ENCODE measurements at regions not wholly inside any gene's neighbourhood (a gene's known extent, or its start where the extent isn't known, plus 50 kb on each side); places are given as distances from the start of the nearest gene placed in this dataset.

GRCh38 chr21:36596174-36596573 lies 102.7 kb upstream of the SIM2 start:
- H3K4me3 ChIP-seq (replicated peaks in 1 of 3; ENCODE audit: insufficient read depth in 1 of 3, low read depth in 2 of 3, low read length in 3 of 3) = no peak overlapping the region
- ChIA-PET CTCF (ENCODE audit: low intra/inter-chr PET ratio, low total read pairs) (no interaction called here), POLR2A (no interaction called here)
- DNase-seq (ENCODE audit: low spot score) (no peak), ATAC-seq (no peak), FAIRE-seq (no peak)
- intact Hi-C loops (cut with micrococcal nuclease; ENCODE audit: unreplicated experiment) = no loop called here
- no peaks in the 10 kb centered on the region for H3K79me2 ChIP-seq (ENCODE audit: insufficient read depth, low read length)
- peaks cover 2 to 68% of the 10 kb centered on the region in 2 experiments; a peak in 3 of 5 replicates for H3K27me3 ChIP-seq (ENCODE audit: control insufficient read depth in 1 of 2, insufficient read depth in 2 of 2, low read length in 2 of 2)
- H3K9ac ChIP-seq (ENCODE audit: insufficient read depth, low read depth, low read length) = no peak overlapping the region
- no peaks in the 10 kb centered on the region for H3K4me1 ChIP-seq (ENCODE audit: insufficient read depth, low read length)
- no peaks in the 10 kb centered on the region for H4K20me1 ChIP-seq (ENCODE audit: insufficient read depth, low read length)
- no TSS peak for BruUV-seq (replicated peaks)
- TF ChIP-seq TFE3 (CRISPR knock-in tag; IDR thresholded peaks at IDR 0.05) (no peak), ATF7 (IDR thresholded peaks at IDR 0.05) (peak; percentile 72), ATF7 (CRISPR knock-in tag; IDR thresholded peaks at IDR 0.05) (no peak)
- WGBS (ENCODE audit: low lambda C conversion rate) = 18% methylated on average over 2 of the region's 2 CpGs
- H3K27ac ChIP-seq (ENCODE audit: extremely low read length, insufficient read depth, low read length) = no peak overlapping the region
- H3K36me3 ChIP-seq (replicated peaks in 1 of 2; ENCODE audit: control insufficient read depth in 1 of 2, insufficient read depth in 2 of 2, low read length in 2 of 2) = no peaks in the 10 kb centered on the region
- H3K4me2 ChIP-seq (ENCODE audit: low read depth, low read length) = no peak overlapping the region
- no peak overlapping the region for H2AFZ ChIP-seq (ENCODE audit: low read length)
- H3K9me3 ChIP-seq (ENCODE audit: low read length) = no peaks in the 10 kb centered on the region
- in situ Hi-C loops (cut with HindIII; ENCODE audit: extremely low pct_ligation_motif_present, low pct_unique_long_range_greater_than_20kb) = no loop called here

GRCh38 chr21:36601362-36601761 lies 97.6 kb upstream of the SIM2 start:
- in situ Hi-C loops (cut with HindIII; ENCODE audit: extremely low pct_ligation_motif_present, low pct_unique_long_range_greater_than_20kb) (no loop called here), intact Hi-C loops (cut with micrococcal nuclease; ENCODE audit: unreplicated experiment) (no loop called here)
- H3K4me2 ChIP-seq (ENCODE audit: low read depth, low read length) = no peak overlapping the region
- no peaks in the 10 kb centered on the region for H4K20me1 ChIP-seq (ENCODE audit: insufficient read depth, low read length)
- 4% methylated on average over 3 of the region's 3 CpGs for WGBS (ENCODE audit: low lambda C conversion rate)
- H3K27ac ChIP-seq (ENCODE audit: extremely low read length, insufficient read depth, low read length) = no peak overlapping the region
- no TSS peak for BruUV-seq (replicated peaks)
- H3K36me3 ChIP-seq (replicated peaks in 1 of 2; ENCODE audit: control insufficient read depth in 1 of 2, insufficient read depth in 2 of 2, low read length in 2 of 2) = no peaks in the 10 kb centered on the region
- no peaks in the 10 kb centered on the region for H3K79me2 ChIP-seq (ENCODE audit: insufficient read depth, low read length)
- ChIA-PET POLR2A (no interaction called here), CTCF (ENCODE audit: low intra/inter-chr PET ratio, low total read pairs) (no interaction called here)
- ATAC-seq = no peak
- H3K4me1 ChIP-seq (ENCODE audit: insufficient read depth, low read length) = no peaks in the 10 kb centered on the region
- H3K27me3 ChIP-seq (ENCODE audit: control insufficient read depth in 1 of 2, insufficient read depth in 2 of 2, low read length in 2 of 2) = peaks cover 4 to 48% of the 10 kb centered on the region in 2 experiments; a peak in 3 of 5 replicates
- H2AFZ ChIP-seq (ENCODE audit: low read length) = no peak overlapping the region
- no peak overlapping the region for H3K4me3 ChIP-seq (replicated peaks in 1 of 3; ENCODE audit: insufficient read depth in 1 of 3, low read depth in 2 of 3, low read length in 3 of 3)
- H3K9ac ChIP-seq (ENCODE audit: insufficient read depth, low read depth, low read length) = no peak overlapping the region
- no peak for DNase-seq (ENCODE audit: low spot score)
- FAIRE-seq = no peak
- H3K9me3 ChIP-seq (ENCODE audit: low read length) = no peaks in the 10 kb centered on the region
- TF ChIP-seq ATRX (CRISPR knock-in tag; IDR thresholded peaks at IDR 0.05; ENCODE audit: borderline replicate concordance) (no peak), ATM (IDR thresholded peaks at IDR 0.05; ENCODE audit: borderline replicate concordance) (no peak), TBX2 (CRISPR knock-in tag; IDR thresholded peaks at IDR 0.05; ENCODE audit: borderline replicate concordance) (no peak), ZNF441 (CRISPR knock-in tag; IDR thresholded peaks at IDR 0.05; ENCODE audit: borderline replicate concordance) (no peak), TBX3 (IDR thresholded peaks at IDR 0.05; ENCODE audit: borderline replicate concordance) (no peak), HMG20A (CRISPR knock-in tag; IDR thresholded peaks at IDR 0.05; ENCODE audit: borderline replicate concordance) (no peak), ZNF501 (CRISPR knock-in tag; IDR thresholded peaks at IDR 0.05) (no peak), UBTF (CRISPR knock-in tag; IDR thresholded peaks at IDR 0.05) (no peak), ZHX1 (CRISPR knock-in tag; IDR thresholded peaks at IDR 0.05; ENCODE audit: low read depth) (no peak), ZNF550 (CRISPR knock-in tag; IDR thresholded peaks at IDR 0.05; ENCODE audit: borderline replicate concordance) (no peak)

Measured in HepG2 (cell line).